ENCODE measurements at regions not wholly inside any gene's neighbourhood (a gene's known extent, or its start where the extent isn't known, plus 50 kb on each side); places are given as distances from the start of the nearest gene placed in this dataset.

- DNase-seq = no peak
Observed at GRCh38 chr15:62790546-62790945, 252.0 kb upstream of the TPM1 start.

GRCh38 chr15:62791694-62792093, 250.9 kb upstream of the TPM1 start:
- no peak for DNase-seq

GRCh38 chr15:62792986-62793751, 249.4 kb upstream of the TPM1 start:
- DNase-seq = no peak

- DNase-seq = no peak
Observed at GRCh38 chr15:62793752-62794144, 248.8 kb upstream of the TPM1 start.

GRCh38 chr15:62795171-62795570, 247.4 kb upstream of the TPM1 start:
- DNase-seq = no peak

GRCh38 chr15:62795700-62796695, 246.5 kb upstream of the TPM1 start:
- no peak for DNase-seq

- DNase-seq = no peak
Observed at GRCh38 chr15:62797171-62797570, 245.4 kb upstream of the TPM1 start.

GRCh38 chr15:62798536-62798935, 244.0 kb upstream of the TPM1 start:
- no peak for DNase-seq

- no peak for DNase-seq
Observed at GRCh38 chr15:62799037-62799436, 243.5 kb upstream of the TPM1 start.

GRCh38 chr15:62799919-62800318, 242.6 kb upstream of the TPM1 start:
- DNase-seq = no peak

- DNase-seq = no peak
Observed at GRCh38 chr15:62802612-62803011, 239.9 kb upstream of the TPM1 start.

- no peak for DNase-seq
Observed at GRCh38 chr15:62803856-62804400, 238.6 kb upstream of the TPM1 start.

GRCh38 chr15:62805502-62805901, 237.0 kb upstream of the TPM1 start:
- no peak for DNase-seq

GRCh38 chr15:62807539-62808130, 234.9 kb upstream of the TPM1 start:
- no peak for DNase-seq

- no peak for DNase-seq
Observed at GRCh38 chr15:62809115-62809967, 233.2 kb upstream of the TPM1 start.

GRCh38 chr15:62809968-62810260, 232.6 kb upstream of the TPM1 start:
- DNase-seq = no peak

- DNase-seq = no peak
Observed at GRCh38 chr15:62812515-62812835, 230.1 kb upstream of the TPM1 start.

GRCh38 chr15:62816342-62817069, 226.0 kb upstream of the TPM1 start:
- peak; percentile 2 for DNase-seq

GRCh38 chr15:62818691-62819090, 223.9 kb upstream of the TPM1 start:
- no peak for DNase-seq

- DNase-seq = no peak
Observed at GRCh38 chr15:62821384-62822131, 221.0 kb upstream of the TPM1 start.

- DNase-seq = no peak
Observed at GRCh38 chr15:62822228-62822627, 220.3 kb upstream of the TPM1 start.

Measured in NCI-H2227 treated with DMSO at 0.1 percent for 48 hours (cell line).